A673 (cell line): ENCODE measurements at regions not wholly inside any gene's neighbourhood (a gene's known extent, or its start where the extent isn't known, plus 50 kb on each side); places are given as distances from the start of the nearest gene placed in this dataset.

Experiments used
- BruUV-seq: library from RNA; stranded (reverse); fragments of 400-500 nt; replicated peaks from 2 replicates; lab custom pipeline; 2021; lab: Mats Ljungman, UMichigan
- CTCF ChIA-PET: fragments of 300-600 bp; sonication (Branson Sonifier 250); formaldehyde crosslinking; loops from one replicate; lab custom pipeline; 2022; ENCODE audit warnings: antibody characterized with exemption; lab: Charles Lee
- POLR2A ChIA-PET: fragments of 300-600 bp; sonication (Branson Sonifier 250); formaldehyde crosslinking; loops from one replicate; lab custom pipeline; 2022; ENCODE audit warnings: antibody characterized with exemption; ENCODE audit not compliant: low non-redundant PET; lab: Charles Lee
- DNase-seq: peaks from one replicate; pipeline ENCODE4 v3.0.0-alpha.2; 2015; ENCODE audit warnings: low spot score
- H3K27ac ChIP-seq: fragments of 200-600 bp; sonication (generic); 2 replicates; pipeline ENCODE4 v1.5.1; 2016; ENCODE audit warnings: mixed run types, low read depth, mild to moderate bottlenecking, mixed read lengths, antibody characterized with exemption, low read length; ENCODE audit not compliant: poor library complexity, severe bottlenecking
- H3K27me3 ChIP-seq: fragments of 200-600 bp; sonication (generic); replicated peaks from 2 replicates; pipeline ENCODE4 v1.6.1; 2017; ENCODE audit warnings: mixed run types, low read depth, mild to moderate bottlenecking, mixed read lengths, antibody characterized with exemption, low read length; ENCODE audit not compliant: insufficient read depth, poor library complexity
- H3K36me3 ChIP-seq: fragments of 200-600 bp; sonication (generic); 2 replicates; pipeline ENCODE4 v1.6.1; 2016; ENCODE audit warnings: mixed run types, mild to moderate bottlenecking, mixed read lengths, antibody characterized with exemption, low read length; ENCODE audit not compliant: insufficient read depth, poor library complexity, severe bottlenecking
- H3K4me1 ChIP-seq: fragments of 200-600 bp; sonication (generic); 2 replicates; pipeline ENCODE4 v1.6.1; 2017; ENCODE audit warnings: mixed run types, mild to moderate bottlenecking, mixed read lengths, antibody characterized with exemption, low read length; ENCODE audit not compliant: insufficient read depth, poor library complexity, severe bottlenecking
- H3K4me3 ChIP-seq: fragments of 200-600 bp; sonication (generic); 2 replicates; pipeline ENCODE4 v1.5.1; 2016; ENCODE audit warnings: low read depth, mixed run types, mild to moderate bottlenecking, mixed read lengths, low read length; ENCODE audit not compliant: poor library complexity, severe bottlenecking
- H3K9me3 ChIP-seq: fragments of 200-600 bp; sonication (generic); 2 replicates; pipeline ENCODE4 v1.6.1; 2016; ENCODE audit warnings: mixed run types, low read depth, mild to moderate bottlenecking, mixed read lengths, antibody characterized with exemption, low read length; ENCODE audit not compliant: poor library complexity, severe bottlenecking
- EZH2 ChIP-seq: fragments of 200-600 bp; sonication (generic); IDR thresholded peaks from 2 replicates; pipeline ENCODE4 v1.6.1; 2017; ENCODE audit warnings: borderline replicate concordance, low read depth, mild to moderate bottlenecking, mixed read lengths, antibody characterized with exemption, low read length; ENCODE audit not compliant: poor library complexity, severe bottlenecking
- intact Hi-C: fragments of 100-400 bp; cut with micrococcal nuclease; formaldehyde crosslinking; loops from one replicate; pipeline ENCODE4 v1.10.0; 2022; ENCODE audit not compliant: unreplicated experiment
- TF ChIP-seq, protein P1 (sequence below): fragments of 300-800, 200-600 bp; sonication (generic); conservative IDR thresholded peaks from 2 replicates; pipeline ENCODE4 v1.5.1; 2017; ENCODE audit warnings: low read depth, mild to moderate bottlenecking, antibody characterized with exemption, low read length, moderate library complexity, mixed read lengths

DNA sequence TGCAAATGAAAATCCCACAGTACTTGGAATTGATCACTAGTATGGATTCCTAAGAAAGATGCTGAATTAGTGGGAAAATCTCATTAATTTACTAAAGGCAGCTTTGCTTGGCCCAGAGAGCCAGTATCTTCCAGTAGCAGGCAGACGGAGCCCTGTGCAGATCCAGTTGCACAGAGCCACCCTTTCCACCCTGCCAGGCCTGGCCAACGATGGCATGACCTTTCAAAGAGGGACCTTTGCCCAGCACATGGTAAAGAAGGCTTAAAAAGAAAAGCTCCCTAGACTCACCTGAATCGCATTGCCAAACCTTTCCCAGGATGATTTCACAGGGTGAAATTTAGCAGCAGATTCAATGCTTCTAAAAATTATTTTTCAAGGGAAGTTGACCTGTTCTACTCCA lies 170.5 kb upstream of the CAMK1G start:
- POLR2A ChIA-PET, result no interaction called here
- CTCF ChIA-PET, result no interaction called here
- Histone ChIP-seq H3K4me3 (no peak overlapping the region), H3K36me3 (no peaks in the 10 kb centered on the region), H3K27ac (no peak overlapping the region), H3K4me1 (no peaks in the 10 kb centered on the region), H3K27me3 (peaks cover 33% of the 10 kb centered on the region), H3K9me3 (no peaks in the 10 kb centered on the region)
- no peak for DNase-seq
- BruUV-seq, result no TSS peak
- intact Hi-C loops, result no loop called here
- no peak for TF ChIP-seq EZH2
- TF ChIP-seq, protein P1, sequence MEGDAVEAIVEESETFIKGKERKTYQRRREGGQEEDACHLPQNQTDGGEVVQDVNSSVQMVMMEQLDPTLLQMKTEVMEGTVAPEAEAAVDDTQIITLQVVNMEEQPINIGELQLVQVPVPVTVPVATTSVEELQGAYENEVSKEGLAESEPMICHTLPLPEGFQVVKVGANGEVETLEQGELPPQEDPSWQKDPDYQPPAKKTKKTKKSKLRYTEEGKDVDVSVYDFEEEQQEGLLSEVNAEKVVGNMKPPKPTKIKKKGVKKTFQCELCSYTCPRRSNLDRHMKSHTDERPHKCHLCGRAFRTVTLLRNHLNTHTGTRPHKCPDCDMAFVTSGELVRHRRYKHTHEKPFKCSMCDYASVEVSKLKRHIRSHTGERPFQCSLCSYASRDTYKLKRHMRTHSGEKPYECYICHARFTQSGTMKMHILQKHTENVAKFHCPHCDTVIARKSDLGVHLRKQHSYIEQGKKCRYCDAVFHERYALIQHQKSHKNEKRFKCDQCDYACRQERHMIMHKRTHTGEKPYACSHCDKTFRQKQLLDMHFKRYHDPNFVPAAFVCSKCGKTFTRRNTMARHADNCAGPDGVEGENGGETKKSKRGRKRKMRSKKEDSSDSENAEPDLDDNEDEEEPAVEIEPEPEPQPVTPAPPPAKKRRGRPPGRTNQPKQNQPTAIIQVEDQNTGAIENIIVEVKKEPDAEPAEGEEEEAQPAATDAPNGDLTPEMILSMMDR, result no peak

DNA sequence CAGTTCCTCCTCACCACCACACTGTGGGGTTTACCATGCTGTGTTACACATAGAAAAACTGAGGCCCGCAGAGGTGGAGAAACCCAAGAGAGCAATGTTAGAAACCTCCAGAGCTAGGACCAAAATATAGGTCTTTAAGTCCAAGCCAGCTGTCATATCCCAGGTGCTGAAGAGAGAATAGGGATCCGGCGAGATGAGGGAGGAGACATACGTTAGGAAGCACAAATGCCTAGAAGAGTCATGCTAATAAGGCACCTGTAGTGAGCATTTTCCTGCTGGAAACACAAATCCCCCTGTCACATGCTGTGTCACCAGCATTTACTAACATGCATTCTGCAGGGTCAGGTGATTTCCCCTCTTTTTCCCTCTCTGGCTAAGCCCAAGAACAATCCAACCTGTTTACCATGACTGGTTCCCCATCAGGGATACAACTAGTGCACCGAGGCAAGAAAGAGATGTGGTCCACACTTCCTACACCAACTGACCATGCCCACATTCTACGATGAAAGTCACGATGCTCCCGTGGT lies 168.6 kb upstream of the CAMK1G start:
- ChIA-PET POLR2A (interaction anchor here (0.5 kb wide), 1 partner anchor 25 kb away, joined by 8 read pairs; no protein-coding TSS in a partner anchor), CTCF (no interaction called here)
- DNase-seq, result no peak
- Histone ChIP-seq H3K36me3 (no peaks in the 10 kb centered on the region), H3K27ac (no peak overlapping the region), H3K4me1 (peaks cover 8% of the 10 kb centered on the region), H3K9me3 (no peaks in the 10 kb centered on the region), H3K27me3 (peaks cover 33% of the 10 kb centered on the region), H3K4me3 (no peak overlapping the region)
- TF ChIP-seq, protein P1, result no peak
- no peak for TF ChIP-seq EZH2
- no TSS peak for BruUV-seq
- intact Hi-C loops, result no loop called here

DNA sequence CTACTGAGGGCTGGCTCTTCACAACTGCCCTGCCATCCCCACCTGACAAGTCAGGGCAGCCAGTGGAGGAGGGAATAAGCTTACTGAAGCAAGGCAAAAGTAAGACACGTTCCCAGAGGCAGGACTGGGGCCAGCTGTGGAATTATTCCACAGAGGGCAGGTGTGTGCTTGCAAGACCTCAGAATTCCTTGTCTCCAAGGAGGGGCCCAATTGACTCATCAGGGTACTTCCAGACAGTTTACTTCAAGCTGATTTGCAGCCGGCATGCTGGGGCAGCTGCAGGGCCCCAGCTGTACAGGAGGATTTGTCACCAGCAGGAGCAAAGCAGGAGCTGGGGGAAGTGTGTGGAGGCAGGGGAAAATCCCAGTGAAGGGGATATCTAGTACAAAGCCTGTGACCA lies 167.5 kb upstream of the CAMK1G start:
- Histone ChIP-seq H3K4me3 (no peak overlapping the region), H3K27me3 (peaks cover 29% of the 10 kb centered on the region), H3K9me3 (no peaks in the 10 kb centered on the region), H3K27ac (no peak overlapping the region), H3K36me3 (no peaks in the 10 kb centered on the region), H3K4me1 (peaks cover 18% of the 10 kb centered on the region)
- DNase-seq, result no peak
- BruUV-seq, result no TSS peak
- no peak for TF ChIP-seq EZH2
- TF ChIP-seq, protein P1, result no peak
- intact Hi-C loops, result no loop called here
- ChIA-PET POLR2A (no interaction called here), CTCF (no interaction called here)
